Astrocyte (in vitro differentiated cells and primary cell): ENCODE measurements at regions not wholly inside any gene's neighbourhood (a gene's known extent, or its start where the extent isn't known, plus 50 kb on each side); places are given as distances from the start of the nearest gene placed in this dataset.

Source experiments
- DNase-seq: peaks from one replicate; pipeline ENCODE4 v3.0.0-alpha.2; 2010; ENCODE audit warnings: low read depth
- FAIRE-seq: peaks from 2 replicates; lab custom pipeline; 2011; peaks lifted over from hg19 to GRCh38; lab: Jason Lieb, UNC
- H2AFZ ChIP-seq: 2 replicates; pipeline ENCODE4 v1.6.0; 2012; ENCODE audit warnings: low read depth, low read length, inconsistent platforms
- H3K27ac ChIP-seq: 2 replicates; pipeline ENCODE4 v1.5.1; 2011; ENCODE audit warnings: low read depth, low read length, inconsistent platforms
- H3K27me3 ChIP-seq: 2 replicates; pipeline ENCODE4 v1.6.0; 2011; ENCODE audit warnings: low read length, inconsistent platforms; ENCODE audit not compliant: insufficient read depth
- H3K36me3 ChIP-seq: 2 replicates; pipeline ENCODE4 v1.5.1; 2011; ENCODE audit warnings: low read length, inconsistent platforms; ENCODE audit not compliant: insufficient read depth
- H3K4me1 ChIP-seq: 2 replicates; pipeline ENCODE4 v1.5.1; 2011; ENCODE audit warnings: low read length, inconsistent platforms; ENCODE audit not compliant: insufficient read depth
- H3K4me2 ChIP-seq: 2 replicates; pipeline ENCODE4 v1.6.0; 2012; ENCODE audit warnings: low read length, inconsistent platforms
- H3K4me3 ChIP-seq: 2 replicates; pipeline ENCODE4 v1.5.1; 2011; ENCODE audit warnings: low read depth, mild to moderate bottlenecking, low read length, inconsistent platforms; ENCODE audit not compliant: insufficient read depth
- H3K79me2 ChIP-seq: 2 replicates; pipeline ENCODE4 v1.6.0; 2012; ENCODE audit warnings: mild to moderate bottlenecking, low read length, inconsistent platforms; ENCODE audit not compliant: insufficient read depth
- H3K9ac ChIP-seq: 2 replicates; pipeline ENCODE4 v1.6.0; 2012; ENCODE audit warnings: mild to moderate bottlenecking, low read length, inconsistent platforms
- H3K9me3 ChIP-seq: 2 replicates; pipeline ENCODE4 v1.5.1; 2012; ENCODE audit warnings: low read depth, mild to moderate bottlenecking, low read length, inconsistent platforms; ENCODE audit not compliant: insufficient read depth
- H4K20me1 ChIP-seq: 2 replicates; pipeline ENCODE4 v1.6.0; 2012; ENCODE audit warnings: low read length, inconsistent platforms; ENCODE audit not compliant: insufficient read depth
- H3K27ac Mint-ChIP-seq: one replicate; pipeline ENCODE4 v1.8.0; 2021; ENCODE audit warnings: mild to moderate bottlenecking, mixed read lengths; ENCODE audit not compliant: unreplicated experiment
- H3K27me3 Mint-ChIP-seq: one replicate; pipeline ENCODE4 v1.8.0; 2021; ENCODE audit warnings: low read depth, mixed read lengths; ENCODE audit not compliant: unreplicated experiment
- H3K36me3 Mint-ChIP-seq: one replicate; pipeline ENCODE4 v1.8.0; 2021; ENCODE audit warnings: low read depth, mixed read lengths; ENCODE audit not compliant: unreplicated experiment
- H3K4me1 Mint-ChIP-seq: one replicate; pipeline ENCODE4 v1.8.0; 2021; ENCODE audit warnings: low read depth, mixed read lengths; ENCODE audit not compliant: unreplicated experiment
- H3K4me3 Mint-ChIP-seq: one replicate; pipeline ENCODE4 v1.8.0; 2021; ENCODE audit warnings: mild to moderate bottlenecking, moderate library complexity, mixed read lengths; ENCODE audit not compliant: unreplicated experiment
- H3K9me3 Mint-ChIP-seq: one replicate; pipeline ENCODE4 v1.8.0; 2021; ENCODE audit warnings: mild to moderate bottlenecking, mixed read lengths; ENCODE audit not compliant: unreplicated experiment
- CTCF ChIP-seq: IDR thresholded peaks from 2 replicates; pipeline ENCODE4 v1.5.1; 2011; ENCODE audit warnings: low read depth, mild to moderate bottlenecking, inconsistent platforms, low read length, moderate library complexity; ENCODE audit not compliant: insufficient read depth
- EZH2 ChIP-seq: IDR thresholded peaks from 2 replicates; pipeline ENCODE4 v1.6.1; 2012; ENCODE audit warnings: mild to moderate bottlenecking, low read length, inconsistent platforms; ENCODE audit not compliant: insufficient read depth

GRCh38 chr5:130692770-130693169 is 472.3 kb downstream of the HINT1 start:
- Histone ChIP-seq H3K9ac (no peak overlapping the region), H3K27me3 (no peaks in the 10 kb centered on the region), H4K20me1 (no peaks in the 10 kb centered on the region), H3K4me2 (no peak overlapping the region), H3K4me3 (no peak overlapping the region), H2AFZ (no peak overlapping the region), H3K4me1 (no peaks in the 10 kb centered on the region), H3K79me2 (no peaks in the 10 kb centered on the region), H3K9me3 (no peaks in the 10 kb centered on the region), H3K27ac (no peak overlapping the region), H3K36me3 (no peaks in the 10 kb centered on the region)
- Mint-ChIP-seq H3K27ac (no peak overlapping the region), H3K27me3 (no peaks in the 10 kb centered on the region), H3K4me3 (no peak overlapping the region), H3K36me3 (no peaks in the 10 kb centered on the region), H3K4me1 (no peaks in the 10 kb centered on the region), H3K9me3 (no peaks in the 10 kb centered on the region)
- no peak for FAIRE-seq
- no peak for DNase-seq
- no peak for TF ChIP-seq CTCF
- no peak for TF ChIP-seq EZH2

- DNase-seq (no peak), FAIRE-seq (no peak)
- no peaks in the 10 kb centered on the region for H3K9me3 Mint-ChIP-seq
- H3K27ac Mint-ChIP-seq = no peak overlapping the region
- no peak overlapping the region for H3K4me2 ChIP-seq
- no peaks in the 10 kb centered on the region for H3K36me3 ChIP-seq
- no peaks in the 10 kb centered on the region for H3K27me3 ChIP-seq
- H3K27ac ChIP-seq = no peak overlapping the region
- no peak for TF ChIP-seq EZH2
- TF ChIP-seq CTCF = no peak
- H3K4me3 ChIP-seq = no peak overlapping the region
- H3K9ac ChIP-seq = no peak overlapping the region
- H3K36me3 Mint-ChIP-seq = no peaks in the 10 kb centered on the region
- no peaks in the 10 kb centered on the region for H3K4me1 Mint-ChIP-seq
- no peak overlapping the region for H3K4me3 Mint-ChIP-seq
- no peaks in the 10 kb centered on the region for H3K4me1 ChIP-seq
- no peaks in the 10 kb centered on the region for H3K79me2 ChIP-seq
- H3K9me3 ChIP-seq = no peaks in the 10 kb centered on the region
- no peaks in the 10 kb centered on the region for H3K27me3 Mint-ChIP-seq
- no peak overlapping the region for H2AFZ ChIP-seq
- H4K20me1 ChIP-seq = no peaks in the 10 kb centered on the region
Observed at GRCh38 chr5:130689831-130690230, 475.2 kb downstream of the HINT1 start.

GRCh38 chr5:130687085-130687733 is 477.8 kb downstream of the HINT1 start:
- Histone ChIP-seq H2AFZ (no peak overlapping the region), H4K20me1 (no peaks in the 10 kb centered on the region), H3K9ac (no peak overlapping the region), H3K9me3 (no peaks in the 10 kb centered on the region), H3K27ac (no peak overlapping the region), H3K4me1 (no peaks in the 10 kb centered on the region), H3K27me3 (no peaks in the 10 kb centered on the region), H3K79me2 (no peaks in the 10 kb centered on the region), H3K4me2 (no peak overlapping the region), H3K4me3 (no peak overlapping the region), H3K36me3 (no peaks in the 10 kb centered on the region)
- Mint-ChIP-seq H3K9me3 (no peaks in the 10 kb centered on the region), H3K27ac (no peak overlapping the region), H3K27me3 (no peaks in the 10 kb centered on the region), H3K4me1 (no peaks in the 10 kb centered on the region), H3K4me3 (no peak overlapping the region), H3K36me3 (no peaks in the 10 kb centered on the region)
- FAIRE-seq (no peak), DNase-seq (no peak)
- no peak for TF ChIP-seq CTCF
- no peak for TF ChIP-seq EZH2
